ENCODE measurements at regions not wholly inside any gene's neighbourhood (a gene's known extent, or its start where the extent isn't known, plus 50 kb on each side); places are given as distances from the start of the nearest gene placed in this dataset.
"Not testable (repeated sequence)": the region's sequence is repeated elsewhere in the genome, so short reads cannot be mapped to it uniquely, and the experiment has no call there.

GRCh38 chr2:120528051-120528692, 182.2 kb downstream of the INHBB start:
- DNase-seq (ENCODE audit: low read depth in 2 of 2) = no peak

GRCh38 chr2:120528693-120529076, 182.7 kb downstream of the INHBB start:
- no peak for DNase-seq (ENCODE audit: low read depth in 2 of 2)

- no peak for DNase-seq (ENCODE audit: low read depth in 2 of 2)
Measured at GRCh38 chr2:120530781-120531180, 184.8 kb downstream of the INHBB start.

GRCh38 chr2:120531365-120531764, 185.4 kb downstream of the INHBB start:
- DNase-seq (ENCODE audit: low read depth in 2 of 2) = no peak

GRCh38 chr2:120531863-120532600, 186.1 kb downstream of the INHBB start:
- no peak for DNase-seq (ENCODE audit: low read depth in 2 of 2)

GRCh38 chr2:120533625-120534024, 187.7 kb downstream of the INHBB start:
- DNase-seq (ENCODE audit: low read depth in 2 of 2) = no peak

GRCh38 chr2:120534457-120534856, 188.5 kb downstream of the INHBB start:
- DNase-seq (ENCODE audit: low read depth in 2 of 2) = no peak

- no peak for DNase-seq (ENCODE audit: low read depth in 2 of 2)
Measured at GRCh38 chr2:120535081-120535480, 189.1 kb downstream of the INHBB start.

GRCh38 chr2:120536141-120536540, 190.2 kb downstream of the INHBB start:
- DNase-seq (ENCODE audit: low read depth in 2 of 2) = no peak

- DNase-seq (ENCODE audit: low read depth in 2 of 2) = no peak
Measured at GRCh38 chr2:120538691-120539423, 192.9 kb downstream of the INHBB start.

GRCh38 chr2:120539424-120539936, 193.5 kb downstream of the INHBB start:
- no peak for DNase-seq (ENCODE audit: low read depth in 2 of 2)

- peak in 1 of 2 donors; percentile 45 for DNase-seq (ENCODE audit: low read depth in 2 of 2)
Measured at GRCh38 chr2:120539937-120540718, 194.2 kb downstream of the INHBB start.

- DNase-seq (ENCODE audit: low read depth in 2 of 2) = no peak
Measured at GRCh38 chr2:120540719-120541552, 194.7 kb upstream of the GLI2 start.

GRCh38 chr2:120541553-120541932, 194.1 kb upstream of the GLI2 start:
- DNase-seq (ENCODE audit: low read depth in 2 of 2) = no peak

- no peak for DNase-seq (ENCODE audit: low read depth in 2 of 2)
Measured at GRCh38 chr2:120541972-120542670, 193.5 kb upstream of the GLI2 start.

- no peak for DNase-seq (ENCODE audit: low read depth in 2 of 2)
Measured at GRCh38 chr2:120542911-120543527, 192.6 kb upstream of the GLI2 start.

- DNase-seq (ENCODE audit: low read depth in 2 of 2) = peak; percentile 81 to 87
Measured at GRCh38 chr2:120543899-120544298, 191.8 kb upstream of the GLI2 start.

GRCh38 chr2:120544522-120544921, 191.1 kb upstream of the GLI2 start:
- no peak for DNase-seq (ENCODE audit: low read depth in 2 of 2)

- not testable (repeated sequence) for DNase-seq (ENCODE audit: low read depth in 2 of 2)
Measured at GRCh38 chr2:120545007-120545406, 190.7 kb upstream of the GLI2 start.
